Liver (tissue), 8 donors: ENCODE measurements at regions not wholly inside any gene's neighbourhood (a gene's known extent, or its start where the extent isn't known, plus 50 kb on each side); places are given as distances from the start of the nearest gene placed in this dataset.

ENCODE experiments used
- DNase-seq: peaks from one replicate; pipeline ENCODE4 v3.0.0-alpha.2; 2017; ENCODE audit warnings: low spot score
- H3K27ac ChIP-seq, 2 donors: one replicate each; pipeline ENCODE4 v1.7.0; 2013; ENCODE audit warnings: inconsistent platforms in 2 of 2, low read length in 2 of 2, control low read depth in 1 of 2, low read depth in 1 of 2, mild to moderate bottlenecking in 1 of 2
- H3K27me3 ChIP-seq, 4 donors: one replicate each; pipeline versions ENCODE4 v1.6.1 to v1.7.0; 2013; ENCODE audit warnings: low read length in 3 of 4, inconsistent platforms in 1 of 4, mild to moderate bottlenecking in 1 of 4, moderate library complexity in 1 of 4; ENCODE audit not compliant: control insufficient read depth in 4 of 4, insufficient read depth in 4 of 4
- H3K36me3 ChIP-seq, 4 donors: one replicate each; pipeline versions ENCODE4 v1.6.1 to v1.7.0; 2013; ENCODE audit warnings: low read length in 3 of 4, mild to moderate bottlenecking in 3 of 4, low read depth in 1 of 4, moderate library complexity in 1 of 4; ENCODE audit not compliant: control insufficient read depth in 4 of 4, insufficient read depth in 3 of 4
- H3K4me1 ChIP-seq, 4 donors: one replicate each; pipeline versions ENCODE4 v1.6.1 to v1.7.0; 2013; ENCODE audit warnings: low read length in 3 of 4, mild to moderate bottlenecking in 3 of 4, moderate library complexity in 1 of 4; ENCODE audit not compliant: control insufficient read depth in 4 of 4, insufficient read depth in 4 of 4
- H3K4me3 ChIP-seq, 3 donors: one replicate each; pipeline versions ENCODE4 v1.6.1 to v1.7.0; 2013; ENCODE audit warnings: low read length in 3 of 3, control low read depth in 1 of 3, low read depth in 1 of 3, mild to moderate bottlenecking in 1 of 3
- H3K9ac ChIP-seq, 2 donors: one replicate each; pipeline ENCODE4 v1.7.0; 2013; ENCODE audit warnings: low read length in 2 of 2, mild to moderate bottlenecking in 2 of 2, moderate library complexity in 2 of 2, control low read depth in 1 of 2, low read depth in 1 of 2
- H3K9me3 ChIP-seq, 4 donors: one replicate each; pipeline versions ENCODE4 v1.6.1 to v1.7.0; 2013; ENCODE audit warnings: low read length in 3 of 4; ENCODE audit not compliant: control insufficient read depth in 4 of 4
- CTCF ChIP-seq: fragments of 150-350 bp; IDR thresholded peaks from 2 replicates; pipeline ENCODE4 v1.5.1; 2017; ENCODE audit warnings: improper control_type of control experiment, low read depth, low read length; ENCODE audit not compliant: missing input control
- EGR1 ChIP-seq, 2 donors: IDR thresholded peaks; 2 replicates each; pipeline ENCODE4 v1.6.1; 2016 to 2018; ENCODE audit warnings: antibody characterized with exemption in 2 of 2, low read depth in 2 of 2
- FOXA1 ChIP-seq: IDR thresholded peaks from 2 replicates; pipeline ENCODE4 v1.6.1; 2016; ENCODE audit warnings: antibody characterized with exemption
- FOXA2 ChIP-seq: IDR thresholded peaks from 2 replicates; pipeline ENCODE4 v1.6.1; 2016; ENCODE audit warnings: antibody characterized with exemption
- GABPA ChIP-seq, 2 donors: IDR thresholded peaks in 1 of 2; conservative IDR thresholded peaks in 1 of 2; 2 replicates each; pipeline ENCODE4 v1.6.1; 2016; ENCODE audit warnings: antibody characterized with exemption in 2 of 2, mild to moderate bottlenecking in 1 of 2, moderate library complexity in 1 of 2
- HNF4A ChIP-seq, 2 donors: conservative IDR thresholded peaks; 2 replicates each; pipeline ENCODE4 v1.6.1; 2016; ENCODE audit warnings: antibody characterized with exemption in 2 of 2, mild to moderate bottlenecking in 2 of 2
- HNF4G ChIP-seq: IDR thresholded peaks from 2 replicates; pipeline ENCODE4 v1.6.1; 2016; ENCODE audit warnings: antibody characterized with exemption
- NR2F2 ChIP-seq: IDR thresholded peaks from 2 replicates; pipeline ENCODE4 v1.6.1; 2016; ENCODE audit warnings: antibody characterized with exemption
- RAD21 ChIP-seq, 2 donors: IDR thresholded peaks; 2 replicates each; pipeline ENCODE4 v1.6.1; 2016; ENCODE audit warnings: antibody characterized with exemption in 2 of 2, mild to moderate bottlenecking in 2 of 2
- RXRA ChIP-seq, 2 donors: IDR thresholded peaks; 2 replicates each; pipeline ENCODE4 v1.6.1; 2017 to 2018; ENCODE audit warnings: antibody characterized with exemption in 2 of 2, mild to moderate bottlenecking in 1 of 2
- SP1 ChIP-seq: IDR thresholded peaks from 2 replicates; pipeline ENCODE4 v1.6.1; 2018; ENCODE audit warnings: antibody characterized with exemption, mild to moderate bottlenecking
- TAF1 ChIP-seq: conservative IDR thresholded peaks from 2 replicates; pipeline ENCODE4 v1.6.1; 2016; ENCODE audit warnings: antibody characterized with exemption, mild to moderate bottlenecking
- YY1 ChIP-seq: IDR thresholded peaks from 2 replicates; pipeline ENCODE4 v1.6.1; 2016; ENCODE audit warnings: antibody characterized with exemption, mild to moderate bottlenecking
- WGBS: extraction: QIAGEN DNeasy Blood & Tissue Kit; methylation state at CpG from one replicate; pipeline ENCODE4 v1.1.7; 2013; 5-methylcytosine and 5-hydroxymethylcytosine counted together
- TF ChIP-seq, protein P1 (sequence below): IDR thresholded peaks from 2 replicates; pipeline ENCODE4 v1.6.1; 2016; ENCODE audit warnings: antibody characterized with exemption
- TF ChIP-seq, protein P2 (sequence below): IDR thresholded peaks from 2 replicates; pipeline ENCODE4 v1.6.1; 2016; ENCODE audit warnings: antibody characterized with exemption, mild to moderate bottlenecking
- TF ChIP-seq, protein P3 (sequence below): IDR thresholded peaks from 2 replicates; pipeline ENCODE4 v1.6.1; 2016; ENCODE audit warnings: antibody characterized with exemption
- donor health status: healthy.
- donor health status: healthy.
- donor health status: healthy.
- donor health status: healthy.
- donor health status: healthy.

- H3K4me1 ChIP-seq: no peaks in the 10 kb centered on the region
- no peaks in the 10 kb centered on the region for H3K36me3 ChIP-seq
- 83% methylated on average over 2 of the region's 2 CpGs for WGBS
- H3K9me3 ChIP-seq: no peaks in the 10 kb centered on the region
- no peak overlapping the region for H3K9ac ChIP-seq
- TF ChIP-seq HNF4G (no peak), EGR1 (IDR thresholded peaks at IDR 0.05; ENCODE audit: low read depth in 2 of 2) (no peak), SP1 (no peak), TAF1 (no peak), CTCF (no peak), FOXA2 (no peak), NR2F2 (no peak), YY1 (no peak), GABPA (IDR thresholded peaks at IDR 0.05 in 1 of 2, conservative IDR thresholded peaks at IDR 0.05 in 1 of 2) (no peak), RXRA (IDR thresholded peaks at IDR 0.05) (no peak), FOXA1 (no peak), RAD21 (IDR thresholded peaks at IDR 0.05) (no peak)
- TF ChIP-seq, protein P1, sequence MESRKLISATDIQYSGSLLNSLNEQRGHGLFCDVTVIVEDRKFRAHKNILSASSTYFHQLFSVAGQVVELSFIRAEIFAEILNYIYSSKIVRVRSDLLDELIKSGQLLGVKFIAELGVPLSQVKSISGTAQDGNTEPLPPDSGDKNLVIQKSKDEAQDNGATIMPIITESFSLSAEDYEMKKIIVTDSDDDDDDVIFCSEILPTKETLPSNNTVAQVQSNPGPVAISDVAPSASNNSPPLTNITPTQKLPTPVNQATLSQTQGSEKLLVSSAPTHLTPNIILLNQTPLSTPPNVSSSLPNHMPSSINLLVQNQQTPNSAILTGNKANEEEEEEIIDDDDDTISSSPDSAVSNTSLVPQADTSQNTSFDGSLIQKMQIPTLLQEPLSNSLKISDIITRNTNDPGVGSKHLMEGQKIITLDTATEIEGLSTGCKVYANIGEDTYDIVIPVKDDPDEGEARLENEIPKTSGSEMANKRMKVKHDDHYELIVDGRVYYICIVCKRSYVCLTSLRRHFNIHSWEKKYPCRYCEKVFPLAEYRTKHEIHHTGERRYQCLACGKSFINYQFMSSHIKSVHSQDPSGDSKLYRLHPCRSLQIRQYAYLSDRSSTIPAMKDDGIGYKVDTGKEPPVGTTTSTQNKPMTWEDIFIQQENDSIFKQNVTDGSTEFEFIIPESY: no peak
- TF ChIP-seq, protein P2, sequence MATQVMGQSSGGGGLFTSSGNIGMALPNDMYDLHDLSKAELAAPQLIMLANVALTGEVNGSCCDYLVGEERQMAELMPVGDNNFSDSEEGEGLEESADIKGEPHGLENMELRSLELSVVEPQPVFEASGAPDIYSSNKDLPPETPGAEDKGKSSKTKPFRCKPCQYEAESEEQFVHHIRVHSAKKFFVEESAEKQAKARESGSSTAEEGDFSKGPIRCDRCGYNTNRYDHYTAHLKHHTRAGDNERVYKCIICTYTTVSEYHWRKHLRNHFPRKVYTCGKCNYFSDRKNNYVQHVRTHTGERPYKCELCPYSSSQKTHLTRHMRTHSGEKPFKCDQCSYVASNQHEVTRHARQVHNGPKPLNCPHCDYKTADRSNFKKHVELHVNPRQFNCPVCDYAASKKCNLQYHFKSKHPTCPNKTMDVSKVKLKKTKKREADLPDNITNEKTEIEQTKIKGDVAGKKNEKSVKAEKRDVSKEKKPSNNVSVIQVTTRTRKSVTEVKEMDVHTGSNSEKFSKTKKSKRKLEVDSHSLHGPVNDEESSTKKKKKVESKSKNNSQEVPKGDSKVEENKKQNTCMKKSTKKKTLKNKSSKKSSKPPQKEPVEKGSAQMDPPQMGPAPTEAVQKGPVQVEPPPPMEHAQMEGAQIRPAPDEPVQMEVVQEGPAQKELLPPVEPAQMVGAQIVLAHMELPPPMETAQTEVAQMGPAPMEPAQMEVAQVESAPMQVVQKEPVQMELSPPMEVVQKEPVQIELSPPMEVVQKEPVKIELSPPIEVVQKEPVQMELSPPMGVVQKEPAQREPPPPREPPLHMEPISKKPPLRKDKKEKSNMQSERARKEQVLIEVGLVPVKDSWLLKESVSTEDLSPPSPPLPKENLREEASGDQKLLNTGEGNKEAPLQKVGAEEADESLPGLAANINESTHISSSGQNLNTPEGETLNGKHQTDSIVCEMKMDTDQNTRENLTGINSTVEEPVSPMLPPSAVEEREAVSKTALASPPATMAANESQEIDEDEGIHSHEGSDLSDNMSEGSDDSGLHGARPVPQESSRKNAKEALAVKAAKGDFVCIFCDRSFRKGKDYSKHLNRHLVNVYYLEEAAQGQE: no peak
- TF ChIP-seq, protein P3, sequence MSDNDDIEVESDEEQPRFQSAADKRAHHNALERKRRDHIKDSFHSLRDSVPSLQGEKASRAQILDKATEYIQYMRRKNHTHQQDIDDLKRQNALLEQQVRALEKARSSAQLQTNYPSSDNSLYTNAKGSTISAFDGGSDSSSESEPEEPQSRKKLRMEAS: no peak
- H3K27me3 ChIP-seq: no peaks in the 10 kb centered on the region
- DNase-seq: no peak
- no peak overlapping the region for H3K4me3 ChIP-seq
- H3K27ac ChIP-seq: no peak overlapping the region
Observed at GRCh38 chr2:164335128-164335527, 286.2 kb downstream of the GRB14 start.

DNA sequence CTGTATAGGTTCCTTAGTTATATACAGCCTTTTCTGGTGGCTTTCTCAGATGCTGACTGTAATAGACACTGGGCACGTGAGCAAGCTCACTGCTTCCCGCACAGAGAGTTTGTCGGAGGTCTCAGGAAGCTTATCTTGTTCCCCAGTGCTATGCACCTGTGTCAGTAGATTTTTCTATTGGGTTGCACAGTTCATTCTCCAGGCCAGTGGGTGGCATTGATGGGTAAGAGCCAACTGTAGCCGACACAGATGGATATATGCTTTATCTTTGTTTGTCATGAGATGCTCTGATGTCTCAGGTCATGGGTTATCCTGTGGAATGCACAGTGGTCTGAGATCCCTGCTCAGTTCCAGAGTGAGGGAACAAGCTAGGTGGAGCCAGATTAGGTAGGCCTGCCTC lies 293.0 kb downstream of the GRB14 start:
- Histone ChIP-seq H3K4me1 (no peaks in the 10 kb centered on the region), H3K27me3 (no peaks in the 10 kb centered on the region), H3K9ac (no peak overlapping the region), H3K27ac (no peak overlapping the region), H3K36me3 (no peaks in the 10 kb centered on the region), H3K9me3 (no peaks in the 10 kb centered on the region), H3K4me3 (no peak overlapping the region)
- 44% methylated on average over 4 of the region's 4 CpGs for WGBS
- TF ChIP-seq RXRA (IDR thresholded peaks at IDR 0.05) (no peak), TAF1 (no peak), FOXA2 (no peak), GABPA (IDR thresholded peaks at IDR 0.05 in 1 of 2, conservative IDR thresholded peaks at IDR 0.05 in 1 of 2) (no peak), RAD21 (IDR thresholded peaks at IDR 0.05) (no peak), HNF4G (no peak), HNF4A (conservative IDR thresholded peaks at IDR 0.05) (no peak), SP1 (no peak)
- TF ChIP-seq, protein P1: no peak
- no peak for DNase-seq
